ENCODE measurements at regions not wholly inside any gene's neighbourhood (a gene's known extent, or its start where the extent isn't known, plus 50 kb on each side); places are given as distances from the start of the nearest gene placed in this dataset.

DNA sequence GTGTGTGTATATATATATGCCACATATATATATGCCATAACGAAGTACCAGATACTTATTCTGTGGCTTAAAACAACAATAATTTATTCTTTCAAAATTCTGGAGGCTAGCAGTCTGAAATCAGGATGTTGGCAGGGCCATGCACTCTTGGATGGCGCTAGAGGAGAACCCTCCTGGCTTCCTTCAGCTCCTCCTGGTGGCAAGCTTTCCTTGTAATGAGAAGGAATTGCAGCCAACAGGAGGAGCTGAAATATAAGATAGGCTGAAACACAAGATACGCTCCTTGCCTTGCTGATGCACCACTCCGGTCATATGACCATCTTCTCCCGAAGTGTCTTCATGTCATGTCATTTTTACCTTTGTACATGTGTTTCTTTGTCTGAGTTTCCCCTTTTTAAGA, 368.1 kb upstream of the CTNND2 start:
- no peaks in the 10 kb centered on the region for H4K20me1 ChIP-seq (ENCODE audit: insufficient read depth, poor library complexity, severe bottlenecking)
- H2AFZ ChIP-seq: no peak overlapping the region
- no peaks in the 10 kb centered on the region for H3K9me2 ChIP-seq (replicated peaks; ENCODE audit: insufficient read depth)
- no peaks in the 10 kb centered on the region for H3K4me1 ChIP-seq (ENCODE audit: insufficient read depth)
- H3K9me3 ChIP-seq (ENCODE audit: low read depth): no peaks in the 10 kb centered on the region
- no peak overlapping the region for H3K4me2 ChIP-seq
- no peak overlapping the region for H3K4me3 ChIP-seq
- DNase-seq (ENCODE audit: low spot score): peak; percentile 8
- TF ChIP-seq EZH2phosphoT487 (IDR thresholded peaks at IDR 0.05; ENCODE audit: low read depth, severe bottlenecking, unreplicated experiment) (no peak), EZH2 (IDR thresholded peaks at IDR 0.05; ENCODE audit: borderline replicate concordance) (no peak)
- TF ChIP-seq, protein P1, sequence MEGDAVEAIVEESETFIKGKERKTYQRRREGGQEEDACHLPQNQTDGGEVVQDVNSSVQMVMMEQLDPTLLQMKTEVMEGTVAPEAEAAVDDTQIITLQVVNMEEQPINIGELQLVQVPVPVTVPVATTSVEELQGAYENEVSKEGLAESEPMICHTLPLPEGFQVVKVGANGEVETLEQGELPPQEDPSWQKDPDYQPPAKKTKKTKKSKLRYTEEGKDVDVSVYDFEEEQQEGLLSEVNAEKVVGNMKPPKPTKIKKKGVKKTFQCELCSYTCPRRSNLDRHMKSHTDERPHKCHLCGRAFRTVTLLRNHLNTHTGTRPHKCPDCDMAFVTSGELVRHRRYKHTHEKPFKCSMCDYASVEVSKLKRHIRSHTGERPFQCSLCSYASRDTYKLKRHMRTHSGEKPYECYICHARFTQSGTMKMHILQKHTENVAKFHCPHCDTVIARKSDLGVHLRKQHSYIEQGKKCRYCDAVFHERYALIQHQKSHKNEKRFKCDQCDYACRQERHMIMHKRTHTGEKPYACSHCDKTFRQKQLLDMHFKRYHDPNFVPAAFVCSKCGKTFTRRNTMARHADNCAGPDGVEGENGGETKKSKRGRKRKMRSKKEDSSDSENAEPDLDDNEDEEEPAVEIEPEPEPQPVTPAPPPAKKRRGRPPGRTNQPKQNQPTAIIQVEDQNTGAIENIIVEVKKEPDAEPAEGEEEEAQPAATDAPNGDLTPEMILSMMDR (IDR thresholded peaks at IDR 0.05; ENCODE audit: poor library complexity): peak; percentile 16
- H3K27ac ChIP-seq: no peak overlapping the region
- 57% methylated on average over 5 of the region's 5 CpGs for WGBS (ENCODE audit: low lambda C conversion rate, missing lambda C conversion rate)
- H3K79me2 ChIP-seq: no peaks in the 10 kb centered on the region
- H3K36me3 ChIP-seq (replicated peaks; ENCODE audit: insufficient read depth, low read depth): no peaks in the 10 kb centered on the region
- no peaks in the 10 kb centered on the region for H3K27me3 ChIP-seq

DNA sequence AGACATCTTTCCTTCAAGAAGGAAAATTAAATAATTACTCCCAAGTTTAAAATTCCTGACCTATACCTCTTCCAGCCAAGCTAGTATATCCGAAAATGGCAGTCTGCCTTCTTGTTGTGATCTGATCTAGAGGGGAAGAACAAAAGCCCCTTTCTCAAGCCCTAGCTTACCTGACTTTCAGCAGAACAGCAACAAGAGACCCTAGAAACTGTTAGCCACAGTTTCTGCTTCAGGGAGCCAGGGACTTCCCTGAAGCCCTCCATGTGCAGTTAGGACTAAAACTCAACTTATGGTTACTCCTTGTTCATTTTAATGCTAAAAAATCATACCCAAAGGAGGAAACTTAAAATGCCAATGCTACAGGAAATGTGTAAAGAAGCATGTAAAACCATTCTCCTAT, 366.7 kb upstream of the CTNND2 start:
- H3K79me2 ChIP-seq: no peaks in the 10 kb centered on the region
- no peaks in the 10 kb centered on the region for H4K20me1 ChIP-seq (ENCODE audit: insufficient read depth, poor library complexity, severe bottlenecking)
- no peaks in the 10 kb centered on the region for H3K4me1 ChIP-seq (ENCODE audit: insufficient read depth)
- H2AFZ ChIP-seq: no peak overlapping the region
- H3K4me2 ChIP-seq: no peak overlapping the region
- no peak for DNase-seq (ENCODE audit: low spot score)
- TF ChIP-seq EZH2phosphoT487 (IDR thresholded peaks at IDR 0.05; ENCODE audit: low read depth, severe bottlenecking, unreplicated experiment) (no peak), EZH2 (IDR thresholded peaks at IDR 0.05; ENCODE audit: borderline replicate concordance) (no peak)
- TF ChIP-seq, protein P1 (IDR thresholded peaks at IDR 0.05; ENCODE audit: poor library complexity): no peak
- 80% methylated on average over 1 of the region's 1 CpG for WGBS (ENCODE audit: low lambda C conversion rate, missing lambda C conversion rate)
- no peaks in the 10 kb centered on the region for H3K9me3 ChIP-seq (ENCODE audit: low read depth)
- H3K9me2 ChIP-seq (replicated peaks; ENCODE audit: insufficient read depth): no peaks in the 10 kb centered on the region
- no peak overlapping the region for H3K27ac ChIP-seq
- H3K27me3 ChIP-seq: no peaks in the 10 kb centered on the region
- no peak overlapping the region for H3K4me3 ChIP-seq
- no peaks in the 10 kb centered on the region for H3K36me3 ChIP-seq (replicated peaks; ENCODE audit: insufficient read depth, low read depth)

- no peak overlapping the region for H3K27ac ChIP-seq
- no peaks in the 10 kb centered on the region for H3K27me3 ChIP-seq
- no peaks in the 10 kb centered on the region for H3K9me2 ChIP-seq (replicated peaks; ENCODE audit: insufficient read depth)
- H3K79me2 ChIP-seq: no peaks in the 10 kb centered on the region
- 76% methylated on average over 3 of the region's 3 CpGs for WGBS (ENCODE audit: low lambda C conversion rate, missing lambda C conversion rate)
- no peak for DNase-seq (ENCODE audit: low spot score)
- H3K4me3 ChIP-seq: no peak overlapping the region
- no peak overlapping the region for H3K4me2 ChIP-seq
- no peaks in the 10 kb centered on the region for H3K4me1 ChIP-seq (ENCODE audit: insufficient read depth)
- TF ChIP-seq, protein P1 (IDR thresholded peaks at IDR 0.05; ENCODE audit: poor library complexity): no peak
- TF ChIP-seq EZH2 (IDR thresholded peaks at IDR 0.05; ENCODE audit: borderline replicate concordance) (no peak), EZH2phosphoT487 (IDR thresholded peaks at IDR 0.05; ENCODE audit: low read depth, severe bottlenecking, unreplicated experiment) (no peak)
- no peaks in the 10 kb centered on the region for H4K20me1 ChIP-seq (ENCODE audit: insufficient read depth, poor library complexity, severe bottlenecking)
- no peaks in the 10 kb centered on the region for H3K36me3 ChIP-seq (replicated peaks; ENCODE audit: insufficient read depth, low read depth)
- H3K9me3 ChIP-seq (ENCODE audit: low read depth): no peaks in the 10 kb centered on the region
- H2AFZ ChIP-seq: no peak overlapping the region
Measured at GRCh38 chr5:12269164-12269563, 364.9 kb upstream of the CTNND2 start.

GRCh38 chr5:12258549-12258948, 354.3 kb upstream of the CTNND2 start:
- WGBS (ENCODE audit: low lambda C conversion rate, missing lambda C conversion rate): 78% methylated on average over 2 of the region's 2 CpGs

More at GRCh38 chr5:12258549-12258948, 354.3 kb upstream of the CTNND2 start:
- Histone ChIP-seq H3K4me1 (ENCODE audit: insufficient read depth) (no peaks in the 10 kb centered on the region), H3K27me3 (no peaks in the 10 kb centered on the region), H3K79me2 (no peaks in the 10 kb centered on the region), H4K20me1 (ENCODE audit: insufficient read depth, poor library complexity, severe bottlenecking) (no peaks in the 10 kb centered on the region), H3K4me3 (no peak overlapping the region), H3K27ac (no peak overlapping the region), H3K9me2 (replicated peaks; ENCODE audit: insufficient read depth) (no peaks in the 10 kb centered on the region), H3K36me3 (replicated peaks; ENCODE audit: insufficient read depth, low read depth) (no peaks in the 10 kb centered on the region), H2AFZ (no peak overlapping the region), H3K9me3 (ENCODE audit: low read depth) (no peaks in the 10 kb centered on the region), H3K4me2 (no peak overlapping the region)
- TF ChIP-seq, protein P1 (IDR thresholded peaks at IDR 0.05; ENCODE audit: poor library complexity): no peak
- TF ChIP-seq EZH2phosphoT487 (IDR thresholded peaks at IDR 0.05; ENCODE audit: low read depth, severe bottlenecking, unreplicated experiment) (no peak), EZH2 (IDR thresholded peaks at IDR 0.05; ENCODE audit: borderline replicate concordance) (no peak)
- DNase-seq (ENCODE audit: low spot score): no peak

Measured in hepatocyte (in vitro differentiated cells).